ENCODE measurements at regions not wholly inside any gene's neighbourhood (a gene's known extent, or its start where the extent isn't known, plus 50 kb on each side); places are given as distances from the start of the nearest gene placed in this dataset.

DNA sequence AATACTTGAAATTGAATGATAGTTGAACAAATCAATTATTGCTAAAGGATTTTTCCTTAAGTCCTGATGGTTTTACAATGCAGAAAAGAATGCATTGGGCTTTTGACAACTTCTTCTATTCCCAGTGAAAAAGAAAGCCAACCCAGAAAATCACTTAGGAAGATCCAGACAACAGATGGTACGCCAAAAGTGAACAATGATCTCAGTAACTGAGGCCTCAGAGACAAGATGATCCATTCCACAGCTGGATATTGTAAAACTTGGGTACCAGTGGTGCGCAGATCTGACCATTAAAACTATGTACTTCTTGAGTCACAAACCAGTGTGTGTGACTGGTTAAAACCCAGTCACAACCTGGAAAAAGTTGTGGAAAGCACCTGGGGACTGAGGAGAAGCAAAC lies 173.5 kb downstream of the ETAA1 start:
- TF ChIP-seq, protein P1, sequence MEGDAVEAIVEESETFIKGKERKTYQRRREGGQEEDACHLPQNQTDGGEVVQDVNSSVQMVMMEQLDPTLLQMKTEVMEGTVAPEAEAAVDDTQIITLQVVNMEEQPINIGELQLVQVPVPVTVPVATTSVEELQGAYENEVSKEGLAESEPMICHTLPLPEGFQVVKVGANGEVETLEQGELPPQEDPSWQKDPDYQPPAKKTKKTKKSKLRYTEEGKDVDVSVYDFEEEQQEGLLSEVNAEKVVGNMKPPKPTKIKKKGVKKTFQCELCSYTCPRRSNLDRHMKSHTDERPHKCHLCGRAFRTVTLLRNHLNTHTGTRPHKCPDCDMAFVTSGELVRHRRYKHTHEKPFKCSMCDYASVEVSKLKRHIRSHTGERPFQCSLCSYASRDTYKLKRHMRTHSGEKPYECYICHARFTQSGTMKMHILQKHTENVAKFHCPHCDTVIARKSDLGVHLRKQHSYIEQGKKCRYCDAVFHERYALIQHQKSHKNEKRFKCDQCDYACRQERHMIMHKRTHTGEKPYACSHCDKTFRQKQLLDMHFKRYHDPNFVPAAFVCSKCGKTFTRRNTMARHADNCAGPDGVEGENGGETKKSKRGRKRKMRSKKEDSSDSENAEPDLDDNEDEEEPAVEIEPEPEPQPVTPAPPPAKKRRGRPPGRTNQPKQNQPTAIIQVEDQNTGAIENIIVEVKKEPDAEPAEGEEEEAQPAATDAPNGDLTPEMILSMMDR (IDR thresholded peaks at IDR 0.05): no peak
- no peak for TF ChIP-seq POLR2A (IDR thresholded peaks at IDR 0.05)
